K562 (cell line): ENCODE measurements at regions not wholly inside any gene's neighbourhood (a gene's known extent, or its start where the extent isn't known, plus 50 kb on each side); places are given as distances from the start of the nearest gene placed in this dataset.

Experiments
- ATAC-seq: fragments of 200-7000 bp; cut with Tn5 transposase; 3 replicates; pipeline ENCODE4 v1.9.1; 2020; ENCODE audit warnings: moderate library complexity
- BruUV-seq: library from RNA; stranded (reverse); fragments of 400-500 nt; replicated peaks from 2 replicates; lab custom pipeline; 2021; lab: Mats Ljungman, UMichigan
- CTCF ChIA-PET: fragments of 300-600 bp; formaldehyde crosslinking; extraction: SDS; loops from one replicate; lab custom pipeline; 2021; ENCODE audit warnings: low intra/inter-chr PET ratio; lab: Yijun Ruan, JAX
- POLR2A ChIA-PET: fragments of 300-600, 350-650 bp; sonication (Branson Sonifier 250); formaldehyde crosslinking; extraction: SDS; loops from one replicate; lab custom pipeline; 2021; ENCODE audit warnings: antibody characterized with exemption, inconsistent platforms; lab: Yijun Ruan, JAX
- DNase-seq, 4 experiments: peaks; one replicate each; pipeline versions ENCODE4 v3.0.0 to v3.0.0-alpha.2; 2011 to 2018; ENCODE audit warnings: low spot score in 3 of 4, mixed read lengths in 3 of 4; ENCODE audit errors: extremely low read depth in 1 of 4
- FAIRE-seq: peaks from 2 replicates; lab custom pipeline; 2011; peaks lifted over from hg19 to GRCh38; lab: Jason Lieb, UNC
- H2AFZ ChIP-seq: 2 replicates; pipeline ENCODE4 v1.6.0; 2011; ENCODE audit warnings: low read depth, low read length, control low read depth, inconsistent platforms
- H3K27ac ChIP-seq: fragments of 200-600 bp; 3 replicates; pipeline ENCODE4 v1.8.0; 2011; ENCODE audit warnings: low read depth, mild to moderate bottlenecking, control low read depth, inconsistent platforms, low read length, moderate library complexity, mixed read lengths; ENCODE audit errors: extremely low read depth
- H3K27me3 ChIP-seq, 2 experiments: fragments of 300-600 bp in 1 of 2; 2 replicates in 1 of 2; 3 replicates in 1 of 2; pipeline versions ENCODE4 v1.6.0 to v1.8.0; 2011; ENCODE audit warnings: inconsistent platforms in 2 of 2, low read length in 2 of 2, mild to moderate bottlenecking in 1 of 2, mixed read lengths in 1 of 2, moderate library complexity in 1 of 2; ENCODE audit not compliant: control insufficient read depth in 2 of 2, insufficient read depth in 2 of 2
- H3K36me3 ChIP-seq: fragments of 300-600 bp; 3 replicates; pipeline ENCODE4 v1.8.0; 2011; ENCODE audit warnings: mild to moderate bottlenecking, low read length, inconsistent platforms; ENCODE audit not compliant: control insufficient read depth, insufficient read depth
- H3K4me1 ChIP-seq, 2 experiments: fragments of 200-600 bp in 1 of 2; replicated peaks in 1 of 2; 2 replicates in 1 of 2; 3 replicates in 1 of 2; pipeline versions ENCODE4 v1.5.1 to v1.8.0; 2011; ENCODE audit warnings: inconsistent platforms in 2 of 2, low read length in 2 of 2, mild to moderate bottlenecking in 1 of 2, mixed read lengths in 1 of 2, moderate library complexity in 1 of 2; ENCODE audit not compliant: control insufficient read depth in 2 of 2, insufficient read depth in 2 of 2
- H3K4me2 ChIP-seq: 2 replicates; pipeline ENCODE4 v1.6.1; 2011; ENCODE audit warnings: low read length, control low read depth, inconsistent platforms, mixed read lengths; ENCODE audit not compliant: insufficient read depth
- H3K4me3 ChIP-seq: fragments of 200-600 bp; sonication (generic), shearing (Covaris generic); 2 replicates; pipeline ENCODE4 v1.5.1; 2016; ENCODE audit warnings: control low read depth, inconsistent platforms
- H3K79me2 ChIP-seq: fragments of 200-600 bp; 3 replicates; pipeline ENCODE4 v1.8.0; 2011; ENCODE audit warnings: low read length, inconsistent platforms; ENCODE audit not compliant: control insufficient read depth, insufficient read depth
- H3K9ac ChIP-seq, 2 experiments: 2 replicates each; pipeline versions ENCODE4 v1.6.0 to v1.6.1; 2011; ENCODE audit warnings: low read depth in 2 of 2, low read length in 2 of 2, control low read depth in 1 of 2, inconsistent platforms in 1 of 2, mild to moderate bottlenecking in 1 of 2, mixed read lengths in 1 of 2; ENCODE audit not compliant: insufficient read depth in 1 of 2
- H3K9me1 ChIP-seq: one replicate; pipeline ENCODE4 v1.6.0; 2011; ENCODE audit warnings: inconsistent platforms, mild to moderate bottlenecking, low read length, moderate library complexity; ENCODE audit not compliant: control insufficient read depth, insufficient read depth
- H3K9me3 ChIP-seq: replicated peaks from 2 replicates; pipeline ENCODE4 v1.5.1; 2011; ENCODE audit warnings: low read depth, low read length, inconsistent platforms; ENCODE audit not compliant: control insufficient read depth, insufficient read depth
- H4K20me1 ChIP-seq: replicated peaks from 2 replicates; pipeline ENCODE4 v1.6.1; 2011; ENCODE audit warnings: low read length, inconsistent platforms, mixed read lengths; ENCODE audit not compliant: control insufficient read depth, insufficient read depth
- CHD1 ChIP-seq: fragments of 200-600 bp; sonication (generic); IDR thresholded peaks from one replicate; pipeline ENCODE4 v1.6.1; 2012; ENCODE audit warnings: mild to moderate bottlenecking, moderate library complexity, low read length, inconsistent platforms
- GTF2A2 ChIP-seq: IDR thresholded peaks from 2 replicates; pipeline ENCODE4 v1.6.1; 2016; ENCODE audit warnings: mild to moderate bottlenecking, missing genetic modification characterization, missing compliant biosample characterization
- HMGN3 ChIP-seq: IDR thresholded peaks from 2 replicates; pipeline ENCODE4 v1.6.1; 2011; ENCODE audit warnings: borderline replicate concordance, low read depth, mild to moderate bottlenecking, mixed read lengths, low read length; ENCODE audit not compliant: insufficient read length; ENCODE audit errors: extremely low read depth
- MEF2A ChIP-seq: IDR thresholded peaks from 2 replicates; pipeline ENCODE4 v1.6.1; 2011; ENCODE audit warnings: low read depth, mild to moderate bottlenecking, low read length, moderate library complexity; ENCODE audit not compliant: control insufficient read depth
- POU5F1 ChIP-seq: fragments of 150-350 bp; IDR thresholded peaks from 2 replicates; pipeline ENCODE4 v1.6.1; 2014; ENCODE audit warnings: borderline replicate concordance, low read length, low read depth, mild to moderate bottlenecking; ENCODE audit not compliant: partially characterized antibody
- SP1 ChIP-seq: sonication (generic); formaldehyde crosslinking; IDR thresholded peaks from 2 replicates; pipeline ENCODE4 v1.8.1; 2022; ENCODE audit warnings: mild to moderate bottlenecking, missing genetic modification reagents
- TAF15 ChIP-seq: fragments of 200-400 bp; formaldehyde crosslinking; IDR thresholded peaks from 2 replicates; pipeline ENCODE4 v1.6.1; 2017; ENCODE audit warnings: mild to moderate bottlenecking, low read depth, low read length, moderate library complexity
- ZNF282 ChIP-seq: sonication (generic); formaldehyde crosslinking; IDR thresholded peaks from 2 replicates; pipeline ENCODE4 v1.8.1; 2023; ENCODE audit warnings: missing genetic modification reagents
- WGBS: fragments of 100-300 bp; shearing (Covaris generic); methylation state at CpG from one replicate; pipeline ENCODE4 v1.1.6; 2016; ENCODE audit warnings: low coverage, mixed read lengths; ENCODE audit not compliant: insufficient coverage; ENCODE audit errors: missing lambda C conversion rate; 5-methylcytosine and 5-hydroxymethylcytosine counted together
- in situ Hi-C: fragments of 300-500 bp; cut with MboI; formaldehyde crosslinking; loops from 4 replicates; pipeline ENCODE4 v1.15.0; 2018; ENCODE audit warnings: inconsistent platforms, mixed read lengths
- intact Hi-C: fragments of 100-400 bp; cut with micrococcal nuclease; formaldehyde crosslinking; loops from 2 replicates; pipeline ENCODE4 v1.14.2; 2022
- TF ChIP-seq, protein P1 (sequence below): fragments of 450-650 bp; IDR thresholded peaks from 2 replicates; pipeline ENCODE4 v1.6.1; 2016; ENCODE audit warnings: borderline replicate concordance

DNA sequence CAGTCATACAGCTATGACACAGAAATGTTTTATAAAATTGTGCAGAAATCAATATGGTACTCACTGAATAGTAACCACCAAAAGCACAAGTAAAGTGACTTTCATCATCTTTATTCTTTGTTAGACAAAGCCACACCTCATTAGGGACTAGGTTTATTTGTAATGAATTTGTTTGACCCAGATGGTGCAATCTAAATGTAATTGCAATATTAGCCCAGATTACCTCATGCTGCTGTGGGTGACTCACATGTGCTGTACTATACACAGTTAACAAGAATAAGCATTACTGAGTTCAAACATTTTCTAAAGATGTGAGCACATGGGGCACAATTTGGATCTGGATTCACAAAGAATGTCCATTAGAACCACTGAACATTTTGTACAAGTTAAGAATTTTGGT is 759.3 kb upstream of the TYRP1 start (continued):
- TF ChIP-seq, protein P1, sequence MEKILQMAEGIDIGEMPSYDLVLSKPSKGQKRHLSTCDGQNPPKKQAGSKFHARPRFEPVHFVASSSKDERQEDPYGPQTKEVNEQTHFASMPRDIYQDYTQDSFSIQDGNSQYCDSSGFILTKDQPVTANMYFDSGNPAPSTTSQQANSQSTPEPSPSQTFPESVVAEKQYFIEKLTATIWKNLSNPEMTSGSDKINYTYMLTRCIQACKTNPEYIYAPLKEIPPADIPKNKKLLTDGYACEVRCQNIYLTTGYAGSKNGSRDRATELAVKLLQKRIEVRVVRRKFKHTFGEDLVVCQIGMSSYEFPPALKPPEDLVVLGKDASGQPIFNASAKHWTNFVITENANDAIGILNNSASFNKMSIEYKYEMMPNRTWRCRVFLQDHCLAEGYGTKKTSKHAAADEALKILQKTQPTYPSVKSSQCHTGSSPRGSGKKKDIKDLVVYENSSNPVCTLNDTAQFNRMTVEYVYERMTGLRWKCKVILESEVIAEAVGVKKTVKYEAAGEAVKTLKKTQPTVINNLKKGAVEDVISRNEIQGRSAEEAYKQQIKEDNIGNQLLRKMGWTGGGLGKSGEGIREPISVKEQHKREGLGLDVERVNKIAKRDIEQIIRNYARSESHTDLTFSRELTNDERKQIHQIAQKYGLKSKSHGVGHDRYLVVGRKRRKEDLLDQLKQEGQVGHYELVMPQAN: no peak
- no peak for TF ChIP-seq MEF2A
- TF ChIP-seq, all 486 proteins: peak for 0

DNA sequence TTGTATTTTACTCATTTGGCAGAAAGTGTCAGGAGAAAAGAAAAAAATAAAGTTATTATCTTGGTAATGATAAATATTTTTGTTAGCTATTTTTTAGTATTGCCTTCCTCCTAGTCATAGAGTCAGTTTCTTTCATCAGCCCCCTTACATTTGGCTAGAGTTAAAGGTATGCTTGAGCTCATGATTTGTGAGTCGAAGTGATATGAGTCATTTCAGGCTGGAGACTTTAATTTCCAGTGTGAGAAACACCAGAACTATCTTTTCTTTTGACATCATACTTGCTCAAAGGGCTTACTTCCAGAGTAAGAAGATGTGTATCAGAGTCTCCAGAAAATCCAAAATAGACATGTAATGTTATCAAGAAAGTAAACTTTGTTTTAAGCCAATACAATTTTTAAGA is 746.7 kb upstream of the TYRP1 start:
- no peak for FAIRE-seq
- Histone ChIP-seq H2AFZ (no peak overlapping the region), H3K9me1 (no peaks in the 10 kb centered on the region), H3K27ac (no peak overlapping the region), H3K9ac (no peak overlapping the region), H4K20me1 (no peaks in the 10 kb centered on the region), H3K79me2 (no peaks in the 10 kb centered on the region), H3K36me3 (no peaks in the 10 kb centered on the region), H3K9me3 (no peaks in the 10 kb centered on the region), H3K4me2 (no peak overlapping the region), H3K4me3 (no peak overlapping the region), H3K27me3 (no peaks in the 10 kb centered on the region), H3K4me1 (no peaks in the 10 kb centered on the region)
- WGBS: 0% methylated on average over 1 of the region's 1 CpG
- in situ Hi-C loops: no loop called here
- no peak for ATAC-seq
- ChIA-PET POLR2A (no interaction called here), CTCF (no interaction called here)
- intact Hi-C loops: no loop called here
- no peak for TF ChIP-seq GTF2A2 (tag)
- no peak for TF ChIP-seq CHD1
- TF ChIP-seq HMGN3: no peak
- TF ChIP-seq SP1 (CRISPR knock-in tag): no peak
- TF ChIP-seq POU5F1: no peak
- TF ChIP-seq TAF15: no peak
- no peak for TF ChIP-seq ZNF282 (CRISPR knock-in tag)
- no TSS peak for BruUV-seq
- DNase-seq: no peak
